GM18868 (cell line): ENCODE measurements at regions not wholly inside any gene's neighbourhood (a gene's known extent, or its start where the extent isn't known, plus 50 kb on each side); places are given as distances from the start of the nearest gene placed in this dataset.

ENCODE experiments used
- ATAC-seq: cut with Tn5 transposase; IDR thresholded peaks from one replicate; pipeline ENCODE4 v1.9.1; 2021; ENCODE audit warnings: mild to moderate bottlenecking, moderate library complexity; ENCODE audit not compliant: unreplicated experiment

GRCh38 chr2:76461431-76461830 is 750.7 kb upstream of the GCFC2 start:
- no peak for ATAC-seq

- no peak for ATAC-seq
Measured at GRCh38 chr2:76455910-76456309, 745.2 kb upstream of the GCFC2 start.

- peak; percentile 88 for ATAC-seq
Measured at GRCh38 chr2:76450024-76450475, 739.3 kb upstream of the GCFC2 start.

GRCh38 chr2:76448956-76449355 is 738.2 kb upstream of the GCFC2 start:
- ATAC-seq: no peak

- no peak for ATAC-seq
Measured at GRCh38 chr2:76447294-76447693, 736.6 kb upstream of the GCFC2 start.

- no peak for ATAC-seq
Measured at GRCh38 chr2:76446872-76447271, 736.2 kb upstream of the GCFC2 start.

- ATAC-seq: no peak
Measured at GRCh38 chr2:76445880-76446279, 735.2 kb upstream of the GCFC2 start.

- no peak for ATAC-seq
Measured at GRCh38 chr2:76444732-76445131, 734.0 kb upstream of the GCFC2 start.

- ATAC-seq: no peak
Measured at GRCh38 chr2:76437564-76437963, 726.8 kb upstream of the GCFC2 start.

- no peak for ATAC-seq
Measured at GRCh38 chr2:76429374-76429773, 718.7 kb upstream of the GCFC2 start.

- no peak for ATAC-seq
Measured at GRCh38 chr2:76427452-76427851, 716.7 kb upstream of the GCFC2 start.

- ATAC-seq: peak; percentile 99
Measured at GRCh38 chr2:76415821-76416220, 705.1 kb upstream of the GCFC2 start.

- no peak for ATAC-seq
Measured at GRCh38 chr2:76413436-76413835, 702.7 kb upstream of the GCFC2 start.

- no peak for ATAC-seq
Measured at GRCh38 chr2:76406134-76406855, 695.6 kb upstream of the GCFC2 start.

- ATAC-seq: no peak
Measured at GRCh38 chr2:76393356-76393755, 682.6 kb upstream of the GCFC2 start.

- no peak for ATAC-seq
Measured at GRCh38 chr2:76391678-76392077, 681.0 kb upstream of the GCFC2 start.

GRCh38 chr2:76387294-76387693 is 676.6 kb upstream of the GCFC2 start:
- ATAC-seq: no peak

- no peak for ATAC-seq
Measured at GRCh38 chr2:76385943-76386342, 675.2 kb upstream of the GCFC2 start.

- no peak for ATAC-seq
Measured at GRCh38 chr2:76381624-76382023, 670.9 kb upstream of the GCFC2 start.

GRCh38 chr2:76378140-76378539 is 667.4 kb upstream of the GCFC2 start:
- ATAC-seq: no peak

GRCh38 chr2:76341439-76341838 is 630.7 kb upstream of the GCFC2 start:
- no peak for ATAC-seq

GRCh38 chr2:76332871-76333270 is 622.2 kb upstream of the GCFC2 start:
- ATAC-seq: no peak

GRCh38 chr2:76330865-76331264 is 620.1 kb upstream of the GCFC2 start:
- ATAC-seq: peak; percentile 94
